AG10803 (cell line): ENCODE measurements at regions not wholly inside any gene's neighbourhood (a gene's known extent, or its start where the extent isn't known, plus 50 kb on each side); places are given as distances from the start of the nearest gene placed in this dataset.
A peak's percentile ranks its signal among the peaks of the same experiment; 100 is the strongest.

ENCODE experiments used
- DNase-seq: peaks from one replicate; pipeline ENCODE4 v3.0.0; 2010; ENCODE audit warnings: low read depth
- H3K4me3 ChIP-seq: 2 replicates; pipeline ENCODE4 v1.5.1; 2011; ENCODE audit warnings: mild to moderate bottlenecking, low read length, control low read depth
- TF ChIP-seq, protein P1 (sequence below): conservative IDR thresholded peaks from 2 replicates; pipeline ENCODE4 v1.5.1; 2011; ENCODE audit warnings: mild to moderate bottlenecking, low read length, control low read depth, inconsistent platforms

GRCh38 chr4:57490520-57491255, 380.5 kb upstream of the IGFBP7 start:
- no peak overlapping the region for H3K4me3 ChIP-seq
- TF ChIP-seq, protein P1, sequence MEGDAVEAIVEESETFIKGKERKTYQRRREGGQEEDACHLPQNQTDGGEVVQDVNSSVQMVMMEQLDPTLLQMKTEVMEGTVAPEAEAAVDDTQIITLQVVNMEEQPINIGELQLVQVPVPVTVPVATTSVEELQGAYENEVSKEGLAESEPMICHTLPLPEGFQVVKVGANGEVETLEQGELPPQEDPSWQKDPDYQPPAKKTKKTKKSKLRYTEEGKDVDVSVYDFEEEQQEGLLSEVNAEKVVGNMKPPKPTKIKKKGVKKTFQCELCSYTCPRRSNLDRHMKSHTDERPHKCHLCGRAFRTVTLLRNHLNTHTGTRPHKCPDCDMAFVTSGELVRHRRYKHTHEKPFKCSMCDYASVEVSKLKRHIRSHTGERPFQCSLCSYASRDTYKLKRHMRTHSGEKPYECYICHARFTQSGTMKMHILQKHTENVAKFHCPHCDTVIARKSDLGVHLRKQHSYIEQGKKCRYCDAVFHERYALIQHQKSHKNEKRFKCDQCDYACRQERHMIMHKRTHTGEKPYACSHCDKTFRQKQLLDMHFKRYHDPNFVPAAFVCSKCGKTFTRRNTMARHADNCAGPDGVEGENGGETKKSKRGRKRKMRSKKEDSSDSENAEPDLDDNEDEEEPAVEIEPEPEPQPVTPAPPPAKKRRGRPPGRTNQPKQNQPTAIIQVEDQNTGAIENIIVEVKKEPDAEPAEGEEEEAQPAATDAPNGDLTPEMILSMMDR, result no peak
- peak; percentile 3 for DNase-seq

DNA sequence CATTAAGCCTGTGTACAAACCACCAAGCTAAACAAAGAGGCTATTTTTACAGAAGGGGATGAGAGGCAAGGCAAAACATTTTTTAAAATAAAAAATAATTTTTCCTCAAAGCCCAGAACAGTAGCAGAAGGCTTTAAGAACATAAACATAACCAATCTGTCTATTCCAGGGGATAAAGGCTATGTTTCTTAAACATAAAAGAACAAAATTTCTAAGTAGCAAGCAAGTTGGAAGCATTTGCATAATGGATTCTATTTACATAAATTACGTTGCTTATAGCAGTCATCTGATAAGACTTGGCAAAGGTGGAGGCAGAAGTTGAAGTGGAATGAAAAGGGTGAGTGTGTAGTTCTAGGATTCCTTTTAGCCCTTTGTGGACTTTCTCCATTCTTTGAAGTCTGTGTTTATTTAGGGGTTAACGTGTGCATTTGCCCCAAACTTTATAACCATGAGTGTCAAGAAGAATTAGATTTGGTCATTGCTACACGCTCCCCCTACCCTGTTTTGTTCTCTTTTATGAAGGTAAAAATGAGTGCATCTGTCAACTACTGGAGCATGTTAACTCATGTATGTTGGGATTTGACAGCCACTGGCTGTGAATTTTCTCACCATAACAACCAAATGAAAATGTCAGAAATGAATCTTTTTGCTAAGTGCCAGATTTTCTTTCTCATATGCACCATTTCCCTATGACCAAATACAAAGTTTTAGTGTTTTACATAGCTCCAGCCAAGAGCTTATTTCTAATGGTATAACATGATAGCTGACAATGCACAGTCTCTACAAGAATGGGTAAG, 378.4 kb upstream of the IGFBP7 start:
- TF ChIP-seq, protein P1, result no peak
- DNase-seq, result no peak
- H3K4me3 ChIP-seq, result no peak overlapping the region

GRCh38 chr4:57475424-57475823, 365.2 kb upstream of the IGFBP7 start:
- no peak for DNase-seq
- H3K4me3 ChIP-seq, result no peak overlapping the region
- TF ChIP-seq, protein P1, result no peak

- no peak overlapping the region for H3K4me3 ChIP-seq
- DNase-seq, result no peak
Measured at GRCh38 chr4:57465321-57466056, 355.3 kb upstream of the IGFBP7 start.

DNA sequence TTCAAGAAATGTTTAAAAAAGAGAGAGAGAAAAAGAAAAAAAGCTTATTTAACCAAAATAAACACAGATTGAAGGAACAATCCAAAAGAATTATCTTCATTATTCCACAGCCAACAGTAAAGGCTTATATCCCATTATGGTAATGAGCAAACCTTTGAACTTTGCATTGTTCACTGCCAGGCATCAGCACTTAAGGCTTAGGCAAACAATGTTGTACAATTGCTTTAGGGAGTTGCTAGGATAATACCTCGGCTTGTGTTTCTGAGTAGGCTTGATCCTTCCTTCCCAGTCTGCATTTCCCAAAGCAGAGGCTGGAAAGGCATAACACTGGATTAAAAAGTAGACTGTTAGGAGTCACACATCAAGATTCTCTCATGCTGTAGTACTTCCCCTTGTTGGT, 352.7 kb upstream of the IGFBP7 start:
- DNase-seq, result no peak
- no peak overlapping the region for H3K4me3 ChIP-seq
- TF ChIP-seq, protein P1, result no peak

More at GRCh38 chr4:57465321-57466056, 355.3 kb upstream of the IGFBP7 start:
- TF ChIP-seq, protein P1, result no peak

DNA sequence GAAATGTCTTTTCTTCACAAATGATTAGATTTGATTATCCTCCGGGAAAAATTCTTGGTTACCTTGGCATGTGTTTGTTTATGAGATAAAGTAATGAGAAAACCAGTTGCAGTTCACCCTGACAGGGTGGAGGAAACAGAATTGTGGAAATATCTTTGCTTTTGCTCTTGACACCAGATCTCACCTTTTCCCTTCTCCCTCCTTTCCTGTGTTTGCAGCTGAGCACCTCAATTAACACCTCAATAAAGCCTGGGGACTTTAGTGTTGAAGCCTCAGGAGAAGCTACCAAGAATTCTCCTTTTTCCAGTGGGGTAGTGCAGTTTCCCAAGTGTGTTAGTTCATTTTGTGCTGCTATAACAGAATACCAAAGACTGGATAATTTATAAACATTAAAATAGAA, 350.8 kb upstream of the IGFBP7 start:
- DNase-seq, result no peak
- H3K4me3 ChIP-seq, result no peak overlapping the region
- TF ChIP-seq, protein P1, result no peak
